GM18909 (cell line): ENCODE measurements at regions not wholly inside any gene's neighbourhood (a gene's known extent, or its start where the extent isn't known, plus 50 kb on each side); places are given as distances from the start of the nearest gene placed in this dataset.

Experiments
- ATAC-seq: cut with Tn5 transposase; IDR thresholded peaks from one replicate; pipeline ENCODE4 v1.9.1; 2021; ENCODE audit warnings: mild to moderate bottlenecking; ENCODE audit not compliant: unreplicated experiment, poor library complexity

- no peak for ATAC-seq
These were observed 352.4 kb downstream of the KIF16B start for GRCh38 chr20:16220826-16221225.

DNA sequence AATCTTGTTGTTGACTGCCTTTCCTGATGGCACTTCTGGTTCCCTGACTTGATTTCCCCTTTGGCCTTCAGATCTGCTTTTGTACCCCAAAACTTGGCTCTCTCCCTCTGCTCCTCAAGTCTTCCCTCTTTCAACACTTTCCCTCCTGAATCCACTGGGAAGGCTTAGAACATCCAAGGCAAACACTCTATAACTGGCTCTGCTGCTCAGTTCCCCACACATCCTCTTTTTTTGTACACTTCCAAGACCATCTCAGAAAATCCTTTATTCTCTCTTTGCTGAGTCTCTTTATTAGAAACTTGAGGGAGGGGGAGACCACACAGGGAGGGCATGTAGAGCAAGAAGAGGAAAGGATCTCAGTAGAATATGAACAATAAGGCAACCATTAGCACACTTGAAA lies 354.1 kb downstream of the KIF16B start:
- ATAC-seq = no peak

DNA sequence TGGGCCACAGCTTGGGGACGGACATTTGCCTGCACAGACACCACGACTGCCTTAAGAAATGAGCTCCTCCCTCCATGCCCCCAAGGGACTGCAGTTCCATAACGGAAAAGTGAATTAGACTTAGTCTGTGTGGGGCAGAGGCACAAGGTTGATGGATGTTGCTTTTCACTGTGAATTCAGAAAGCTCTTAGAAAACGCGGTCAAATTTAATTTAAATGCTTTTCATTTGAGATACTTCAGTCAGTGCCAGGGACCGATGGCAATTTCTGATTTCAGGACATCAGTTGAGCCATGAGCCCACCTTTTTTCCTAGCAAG lies 356.4 kb downstream of the KIF16B start:
- no peak for ATAC-seq

DNA sequence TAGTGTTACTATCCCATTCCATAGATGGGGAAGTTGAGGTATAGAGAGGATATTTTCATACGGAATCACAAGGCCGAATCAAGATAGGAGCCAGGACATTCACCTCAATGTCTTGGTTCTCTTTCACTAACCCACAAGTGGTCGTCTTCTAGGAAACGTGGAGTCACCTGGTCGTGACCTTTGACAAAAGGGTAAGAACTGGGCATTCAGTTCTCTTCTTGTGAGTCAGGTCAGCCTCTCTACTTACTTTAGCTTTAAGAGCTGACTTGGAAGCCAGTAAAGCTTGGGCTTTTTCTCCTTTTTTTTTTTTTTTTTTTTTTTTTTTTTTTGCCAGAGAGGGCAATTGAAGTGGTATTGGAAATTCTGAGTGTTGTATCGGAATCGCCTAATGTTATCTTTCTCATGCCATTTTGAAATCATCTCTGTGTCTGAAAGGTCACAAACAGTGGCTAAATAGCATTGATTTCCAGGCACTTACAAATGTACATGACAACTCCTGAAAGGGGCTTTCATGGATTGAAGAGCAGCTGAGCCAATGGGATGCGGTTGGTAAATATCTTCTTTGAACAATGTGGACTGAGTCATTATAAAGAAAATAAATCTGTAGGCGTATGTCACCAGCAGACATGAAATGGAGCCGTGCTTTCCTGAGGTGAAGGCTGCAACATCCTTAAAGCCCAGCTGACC lies 356.9 kb downstream of the KIF16B start:
- ATAC-seq = no peak

- no peak for ATAC-seq
These were observed 358.2 kb downstream of the KIF16B start for GRCh38 chr20:16215041-16215440.

DNA sequence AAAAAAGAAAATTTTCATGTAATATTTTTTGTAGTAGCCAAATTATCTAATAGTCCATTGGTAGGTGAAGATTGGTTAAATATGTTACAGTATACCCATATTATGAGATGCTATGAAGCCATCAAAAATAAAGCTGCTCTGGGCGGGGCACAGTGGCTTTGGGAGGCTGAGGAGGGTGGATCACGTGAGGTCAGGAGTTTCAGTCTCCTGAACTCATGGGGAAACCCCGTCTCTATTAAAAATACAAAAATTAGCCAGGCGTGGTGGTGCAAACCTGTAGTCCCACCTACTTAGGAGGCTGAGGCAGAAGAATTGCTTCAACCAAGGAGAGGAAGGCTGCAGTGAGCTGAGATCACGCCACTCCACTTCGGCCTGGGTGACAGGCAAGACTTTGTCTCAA lies 360.5 kb downstream of the KIF16B start:
- no peak for ATAC-seq

GRCh38 chr20:16209951-16210361 lies 363.3 kb downstream of the KIF16B start:
- ATAC-seq = no peak

DNA sequence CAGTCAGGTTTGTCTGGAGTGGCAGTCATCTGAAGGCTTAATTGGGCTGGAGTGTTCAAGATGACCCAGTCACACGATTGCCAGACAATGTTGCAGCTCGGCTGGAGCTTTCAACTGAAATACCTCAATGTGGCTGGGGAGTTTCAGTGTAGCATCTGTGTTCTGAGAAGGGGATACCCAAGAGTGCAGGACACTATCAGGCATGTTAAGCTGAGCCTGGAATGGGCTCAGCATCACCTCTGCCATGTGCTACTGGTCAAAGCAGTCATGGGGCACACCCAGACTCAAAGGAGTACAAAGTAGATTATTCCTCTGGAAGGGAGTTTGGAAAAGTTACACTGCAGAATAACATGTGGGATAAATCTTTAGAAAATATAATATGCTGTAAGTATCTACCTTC lies 363.9 kb downstream of the KIF16B start:
- ATAC-seq = no peak

DNA sequence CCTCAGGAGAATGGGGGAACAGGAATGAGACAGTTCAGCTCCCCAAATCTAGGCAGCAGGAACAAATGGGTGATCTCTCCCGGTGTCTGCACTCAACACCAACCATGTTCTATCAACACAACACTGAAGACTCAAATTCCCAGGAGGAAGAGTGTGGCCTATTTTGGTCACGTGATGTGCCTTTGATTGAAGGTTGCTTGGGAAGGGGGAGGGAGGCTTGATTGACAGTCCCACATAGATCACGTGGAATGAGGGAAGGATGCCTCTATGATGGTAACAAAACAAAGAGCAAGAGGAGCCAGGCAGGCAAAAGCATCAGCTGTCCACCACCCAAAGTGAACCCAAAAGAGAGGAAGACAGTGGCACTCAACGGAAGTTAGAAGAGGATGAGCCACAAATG lies 364.8 kb downstream of the KIF16B start:
- no peak for ATAC-seq

DNA sequence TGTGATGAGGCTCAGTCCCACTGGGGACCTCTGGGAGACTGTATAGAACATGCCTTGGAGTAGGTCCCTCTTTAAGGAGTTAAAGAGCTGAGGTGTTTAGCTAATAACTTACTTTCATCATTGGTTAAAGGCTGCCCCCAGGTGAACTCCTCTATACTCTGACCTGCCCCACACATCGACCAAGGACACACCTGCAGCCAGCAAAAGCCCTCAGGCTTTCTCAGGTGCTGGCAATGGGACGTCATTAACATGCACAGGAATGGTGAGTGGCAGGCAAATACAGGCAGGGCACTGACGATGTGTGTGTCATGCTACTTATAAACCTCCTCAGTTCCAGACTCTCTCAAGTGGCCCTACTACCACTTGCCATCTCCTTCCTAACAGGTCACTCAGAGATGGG lies 366.4 kb downstream of the KIF16B start:
- ATAC-seq = no peak

GRCh38 chr20:16205507-16205906 lies 367.7 kb downstream of the KIF16B start:
- ATAC-seq = no peak

DNA sequence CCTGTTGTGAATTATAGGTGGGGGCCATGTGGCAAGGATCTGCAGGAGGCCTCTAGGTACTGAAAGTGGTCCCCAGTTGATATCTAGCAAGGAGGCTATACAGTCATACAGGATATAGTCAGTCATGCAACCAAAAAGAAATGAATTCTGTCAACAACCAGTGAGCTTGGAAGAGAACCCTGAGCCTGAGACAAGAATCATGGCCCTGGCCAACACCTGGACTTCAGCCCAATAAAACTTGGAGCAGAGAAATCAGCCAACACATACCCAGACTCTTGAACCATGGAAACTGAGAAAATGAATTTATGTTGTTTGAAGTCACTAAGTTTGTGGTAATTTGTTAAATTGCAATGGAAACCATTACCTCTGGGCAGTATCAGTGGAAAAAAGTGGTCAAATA lies 370.2 kb downstream of the KIF16B start:
- ATAC-seq = no peak

DNA sequence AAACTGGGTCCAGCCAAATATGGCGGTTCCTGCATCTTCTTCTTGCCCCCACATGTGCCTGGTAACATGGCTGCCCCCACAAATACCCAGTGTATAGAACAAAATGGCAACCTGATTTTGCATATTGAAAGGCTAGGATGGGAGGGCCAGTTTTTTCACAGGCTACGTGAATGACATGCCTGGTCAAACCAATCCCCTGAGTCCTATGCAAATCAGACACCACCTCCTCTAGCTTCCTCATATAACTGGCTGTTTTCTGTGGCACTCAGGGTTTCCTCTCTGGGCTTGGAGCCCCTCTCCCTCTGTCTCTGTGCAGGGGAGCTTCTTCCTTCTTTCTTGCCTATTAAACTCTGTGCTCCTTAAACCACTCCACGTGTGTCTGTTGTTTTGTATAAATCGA lies 372.1 kb downstream of the KIF16B start:
- no peak for ATAC-seq

GRCh38 chr20:16197696-16198095 lies 375.6 kb downstream of the KIF16B start:
- no peak for ATAC-seq

- ATAC-seq = no peak
These were observed 377.6 kb downstream of the KIF16B start for GRCh38 chr20:16195671-16196070.

GRCh38 chr20:16194617-16195360 lies 378.5 kb downstream of the KIF16B start:
- ATAC-seq = no peak

GRCh38 chr20:16191496-16191895 lies 381.8 kb downstream of the KIF16B start:
- ATAC-seq = no peak

DNA sequence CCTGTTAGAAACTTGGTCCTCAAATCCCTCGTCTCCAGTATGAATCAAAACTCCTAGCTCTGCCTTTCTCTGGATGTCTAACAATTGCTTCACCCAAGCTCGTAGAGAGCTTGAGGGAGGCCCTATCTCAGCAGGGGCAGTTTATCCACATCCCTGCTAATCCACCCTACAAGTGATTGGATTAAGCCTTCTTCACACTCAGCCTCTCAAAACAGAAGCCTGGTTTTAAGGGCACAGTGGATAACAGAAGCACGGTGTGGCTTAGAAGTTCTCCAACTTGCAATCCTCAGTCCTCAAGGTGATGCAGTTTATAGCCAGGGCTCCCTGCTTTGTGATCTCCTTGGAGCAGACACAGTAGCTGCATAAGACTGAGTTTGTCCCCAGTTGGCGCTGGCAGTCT lies 383.9 kb downstream of the KIF16B start:
- ATAC-seq = no peak

DNA sequence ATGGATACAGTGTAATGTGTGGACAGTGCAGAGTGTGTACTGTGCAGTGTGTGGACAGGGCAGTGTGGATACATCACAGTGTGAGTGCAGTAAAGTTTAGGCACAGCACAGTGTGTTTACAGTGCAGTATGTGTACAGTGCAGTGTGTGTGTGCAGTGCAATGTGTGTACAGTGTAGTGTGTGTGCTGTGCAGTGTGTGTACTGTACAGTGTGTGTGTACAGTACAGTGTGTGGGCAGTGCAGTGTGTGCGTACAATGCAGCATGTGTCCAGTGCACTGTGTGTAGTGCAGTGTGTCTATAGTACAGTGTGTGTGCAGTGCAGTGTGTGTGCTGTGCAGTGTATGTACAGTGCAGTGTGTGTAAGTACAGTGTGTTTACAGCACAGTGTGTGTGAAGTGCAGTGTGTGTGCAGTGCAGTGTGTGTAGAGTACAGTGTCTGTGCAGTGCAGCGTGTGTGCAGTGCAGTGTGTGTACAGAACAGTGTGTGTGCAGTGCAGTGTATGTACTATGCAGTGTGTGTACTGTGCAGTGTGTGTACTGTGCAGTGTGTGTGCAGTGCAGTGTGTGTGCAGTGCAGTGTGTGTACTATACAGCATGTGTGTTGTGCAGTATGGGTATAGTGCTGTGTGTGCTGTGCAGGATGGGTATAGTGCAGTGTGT lies 385.2 kb downstream of the KIF16B start:
- no peak for ATAC-seq

- ATAC-seq = no peak
These were observed 393.3 kb downstream of the KIF16B start for GRCh38 chr20:16179919-16180318.

DNA sequence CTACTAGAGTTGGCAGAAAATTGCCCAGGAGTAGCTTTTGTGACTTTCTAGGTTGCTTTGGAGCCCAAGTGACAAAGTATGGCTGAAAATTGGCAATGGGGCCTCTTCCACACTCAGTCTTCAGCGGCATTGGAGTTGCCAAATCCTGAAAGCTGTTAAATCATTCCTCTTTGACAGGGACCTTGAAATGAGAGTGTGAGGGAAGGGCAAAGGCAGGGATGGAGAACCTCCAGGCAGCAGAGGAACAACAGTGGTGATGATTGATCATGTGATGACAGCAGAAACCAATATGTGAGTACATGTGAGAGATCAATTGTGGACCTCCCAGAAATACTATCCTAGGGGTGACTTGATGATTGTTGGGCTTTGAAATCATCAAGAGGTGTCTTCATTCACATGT lies 393.9 kb downstream of the KIF16B start:
- no peak for ATAC-seq
